ENCODE measurements at regions not wholly inside any gene's neighbourhood (a gene's known extent, or its start where the extent isn't known, plus 50 kb on each side); places are given as distances from the start of the nearest gene placed in this dataset.

GRCh38 chr2:234850818-234851217 lies 101.0 kb upstream of the SH3BP4 start:
- Histone ChIP-seq H3K79me2 (ENCODE audit: insufficient read depth, low read length) (no peaks in the 10 kb centered on the region), H3K4me1 (ENCODE audit: insufficient read depth, low read length) (peaks cover 4% of the 10 kb centered on the region; the same call in 1 of the 2 replicates), H4K91ac (ENCODE audit: insufficient read length, low read depth, low read length) (no peak overlapping the region), H3K9ac (ENCODE audit: extremely low read depth, insufficient read length, low read length) (no peak overlapping the region), H3K18ac (ENCODE audit: insufficient read length, low read depth, low read length) (no peak overlapping the region), H3K27me3 (ENCODE audit: insufficient read depth, low read length) (no peaks in the 10 kb centered on the region; the same call in 1 of the 2 replicates), H2BK12ac (ENCODE audit: insufficient read length, low read depth, low read length) (no peak overlapping the region), H4K8ac (replicated peaks; ENCODE audit: insufficient read length, low read depth, low read length) (no peak overlapping the region), H2AK5ac (ENCODE audit: insufficient read length, low read length) (no peak overlapping the region), H3K23me2 (ENCODE audit: insufficient read length, low read depth, low read length, poor library complexity, severe bottlenecking) (no peaks in the 10 kb centered on the region), H3K27ac (ENCODE audit: insufficient read length, low read depth, low read length) (no peak overlapping the region), H2BK120ac (ENCODE audit: low read depth, low read length, poor library complexity, severe bottlenecking) (no peak overlapping the region), H3K56ac (ENCODE audit: insufficient read length, low read depth, low read length) (no peak overlapping the region), H2AFZ (ENCODE audit: low read length) (no peak overlapping the region), H4K20me1 (ENCODE audit: control insufficient read depth, insufficient read depth, insufficient read length) (no peaks in the 10 kb centered on the region), H3T11ph (ENCODE audit: low read length) (no peak overlapping the region), H3K14ac (ENCODE audit: insufficient read depth, low read length) (no peak overlapping the region), H3K23ac (ENCODE audit: insufficient read length, low read depth, low read length) (no peak overlapping the region), H2BK15ac (ENCODE audit: low read depth, low read length) (no peak overlapping the region), H3K9me3 (ENCODE audit: control insufficient read depth, low read depth, low read length) (no peaks in the 10 kb centered on the region), H3K4me2 (ENCODE audit: insufficient read depth, insufficient read length, low read length) (no peak overlapping the region), H4K5ac (ENCODE audit: insufficient read length, low read depth, low read length) (no peak overlapping the region), H2BK5ac (ENCODE audit: insufficient read length, low read length) (no peak overlapping the region), H3K79me1 (ENCODE audit: insufficient read depth, low read depth, low read length, poor library complexity, severe bottlenecking) (no peaks in the 10 kb centered on the region), H2BK20ac (ENCODE audit: low read depth, low read length, poor library complexity, severe bottlenecking) (no peak overlapping the region), H3K4ac (ENCODE audit: low read depth, low read length) (no peak overlapping the region)
- no CpG with 5 or more reads among the region's 5 CpGs for WGBS (ENCODE audit: extremely low coverage, insufficient read length, low lambda C conversion rate)
- H3K36me3 Mint-ChIP-seq (ENCODE audit: insufficient read depth in 1 of 3, low read depth in 3 of 3), result peaks cover 0 to 12% (median 12%) of the 10 kb centered on the region in 3 experiments; a peak in 6 of 7 replicates
- H3K4me3 Mint-ChIP-seq, result no peak overlapping the region
- peaks cover 19 to 25% of the 10 kb centered on the region in 2 experiments for H3K4me1 Mint-ChIP-seq
- no peak for TF ChIP-seq CTCF (conservative IDR thresholded peaks at IDR 0.05)
- no peaks in the 10 kb centered on the region; the same call in 1 of the 2 replicates for H3K27me3 Mint-ChIP-seq (ENCODE audit: low read depth)
- peaks cover 3 to 8% of the 10 kb centered on the region in 2 experiments; a peak in 2 of 5 replicates for H3K9me3 Mint-ChIP-seq
- DNase-seq, result no peak
- H3K27ac Mint-ChIP-seq, result no peak overlapping the region
